BJ (cell line): ENCODE measurements at regions not wholly inside any gene's neighbourhood (a gene's known extent, or its start where the extent isn't known, plus 50 kb on each side); places are given as distances from the start of the nearest gene placed in this dataset.

Experiments
- CTCF ChIA-PET: fragments of 350-600 bp; formaldehyde crosslinking; extraction: SDS; loops from one replicate; lab custom pipeline; 2021; ENCODE audit warnings: antibody characterized with exemption, inconsistent platforms; lab: Yijun Ruan, JAX
- POLR2A ChIA-PET: fragments of 300-600 bp; sonication (Branson Sonifier 250); formaldehyde crosslinking; extraction: SDS; loops from one replicate; lab custom pipeline; 2021; ENCODE audit warnings: antibody characterized with exemption; lab: Charles Lee
- DNase-seq: peaks from one replicate; pipeline ENCODE4 v3.0.0-alpha.2; 2011; ENCODE audit warnings: low read depth
- H3K27me3 ChIP-seq: 2 replicates; pipeline ENCODE4 v1.6.0; 2011; ENCODE audit warnings: low read length; ENCODE audit not compliant: control insufficient read depth, insufficient read depth
- H3K36me3 ChIP-seq: 2 replicates; pipeline ENCODE4 v1.5.1; 2011; ENCODE audit warnings: low read length; ENCODE audit not compliant: control insufficient read depth, insufficient read depth
- H3K4me3 ChIP-seq: 2 replicates; pipeline ENCODE4 v1.5.1; 2011; ENCODE audit warnings: low read depth, mild to moderate bottlenecking, control low read depth, low read length
- CTCF ChIP-seq: IDR thresholded peaks from 2 replicates; pipeline ENCODE4 v1.5.1; 2011; ENCODE audit warnings: low read depth, mild to moderate bottlenecking, control low read depth, inconsistent platforms, low read length, moderate library complexity; ENCODE audit not compliant: insufficient read depth

GRCh38 chr11:110919241-110919922 is 207.1 kb upstream of the ARHGAP20 start:
- no peak for DNase-seq
- H3K36me3 ChIP-seq = no peaks in the 10 kb centered on the region
- POLR2A ChIA-PET = no interaction called here
- no peaks in the 10 kb centered on the region for H3K27me3 ChIP-seq
- no peak for TF ChIP-seq CTCF
- CTCF ChIA-PET = interaction anchor here (0.9 to 1.0 kb wide), 2 partner anchors 9 to 14 kb away, joined by 3 read pairs; no protein-coding TSS in a partner anchor
- no peak overlapping the region for H3K4me3 ChIP-seq

GRCh38 chr11:110918351-110918750 is 206.1 kb upstream of the ARHGAP20 start:
- POLR2A ChIA-PET = no interaction called here
- Histone ChIP-seq H3K4me3 (no peak overlapping the region), H3K36me3 (no peaks in the 10 kb centered on the region), H3K27me3 (no peaks in the 10 kb centered on the region)
- TF ChIP-seq CTCF = no peak
- CTCF ChIA-PET = interaction anchor here (0.6 kb wide), 1 partner anchor 312 kb away, joined by 3 read pairs; no protein-coding TSS in a partner anchor
- DNase-seq = no peak

GRCh38 chr11:110912437-110912836 is 200.2 kb upstream of the ARHGAP20 start:
- CTCF ChIA-PET = interaction anchor here (1.0 kb wide), 1 partner anchor 11 kb away, joined by 3 read pairs; no protein-coding TSS in a partner anchor
- no peak for DNase-seq
- Histone ChIP-seq H3K36me3 (no peaks in the 10 kb centered on the region), H3K27me3 (no peaks in the 10 kb centered on the region; the same call in 1 of the 2 replicates), H3K4me3 (no peak overlapping the region)
- no peak for TF ChIP-seq CTCF
- POLR2A ChIA-PET = no interaction called here

GRCh38 chr11:110910384-110910783 is 198.1 kb upstream of the ARHGAP20 start:
- Histone ChIP-seq H3K27me3 (no peaks in the 10 kb centered on the region; the same call in 1 of the 2 replicates), H3K4me3 (no peak overlapping the region), H3K36me3 (no peaks in the 10 kb centered on the region)
- POLR2A ChIA-PET = no interaction called here
- no peak for DNase-seq
- no peak for TF ChIP-seq CTCF
- CTCF ChIA-PET = interaction anchor here (0.6 to 1.1 kb wide), 3 partner anchors 9 to 1633 kb away, joined by 3 read pairs; no protein-coding TSS in a partner anchor

GRCh38 chr11:110909336-110909735 is 197.1 kb upstream of the ARHGAP20 start:
- TF ChIP-seq CTCF = no peak
- H3K27me3 ChIP-seq = peaks cover 3% of the 10 kb centered on the region
- no peak overlapping the region for H3K4me3 ChIP-seq
- CTCF ChIA-PET = interaction anchor here (1.1 kb wide), 1 partner anchor 9 kb away, joined by 3 read pairs; no protein-coding TSS in a partner anchor
- no peak for DNase-seq
- POLR2A ChIA-PET = no interaction called here
- no peaks in the 10 kb centered on the region for H3K36me3 ChIP-seq
